ACHN (cell line): ENCODE measurements at regions not wholly inside any gene's neighbourhood (a gene's known extent, or its start where the extent isn't known, plus 50 kb on each side); places are given as distances from the start of the nearest gene placed in this dataset.
"Not testable (repeated sequence)": the region's sequence is repeated elsewhere in the genome, so short reads cannot be mapped to it uniquely, and the experiment has no call there.

Experiments used
- DNase-seq: peaks from one replicate; pipeline ENCODE4 v3.0.0-alpha.2; 2015
- in situ Hi-C: cut with HindIII; loops from 2 replicates; pipeline ENCODE4 v1.10.0; 2017; ENCODE audit warnings: low sequenced_read_pairs, low pct_ligation_motif_present, low pct_unique_long_range_greater_than_20kb

GRCh38 chr17:19470530-19471261 lies 59.7 kb downstream of the RNF112 start:
- in situ Hi-C loops: loop anchor here (25.0 kb wide), 1 partner anchor 108 kb away; the partner anchor contains the start of gene B9D1
- no peak for DNase-seq

GRCh38 chr17:19474405-19474804 lies 59.2 kb upstream of the SLC47A1 start:
- DNase-seq: not testable (repeated sequence)
- in situ Hi-C loops: loop anchor here (25.0 kb wide), 1 partner anchor 112 kb away; the partner anchor contains the start of gene B9D1

- DNase-seq, in situ Hi-C loops: not testable (repeated sequence)
Measured at GRCh38 chr17:19475800-19476199, 57.9 kb upstream of the SLC47A1 start.

- no peak for DNase-seq
- in situ Hi-C loops: no loop called here
Measured at GRCh38 chr17:19482576-19482975, 51.1 kb upstream of the SLC47A1 start.
